Mammary epithelial cell (primary cell): ENCODE measurements at regions not wholly inside any gene's neighbourhood (a gene's known extent, or its start where the extent isn't known, plus 50 kb on each side); places are given as distances from the start of the nearest gene placed in this dataset.
A peak's percentile ranks its signal among the peaks of the same experiment; 100 is the strongest.

Source experiments
- CTCF ChIP-seq, 2 donors: IDR thresholded peaks in 1 of 2; conservative IDR thresholded peaks in 1 of 2; 2 replicates each; pipeline ENCODE4 v1.5.1; 2011 to 2012; ENCODE audit warnings: inconsistent platforms in 2 of 2, low read length in 2 of 2, mild to moderate bottlenecking in 2 of 2, control low read depth in 1 of 2, low read depth in 1 of 2; ENCODE audit not compliant: insufficient read depth in 1 of 2; ENCODE audit errors: extremely low read depth in 1 of 2
- EZH2 ChIP-seq: IDR thresholded peaks from 2 replicates; pipeline ENCODE4 v1.6.1; 2012; ENCODE audit warnings: low read length, inconsistent platforms, borderline replicate concordance

GRCh38 chr21:31566064-31566463, 93.4 kb upstream of the SOD1 start:
- TF ChIP-seq CTCF (conservative IDR thresholded peaks at IDR 0.05 in 1 of 2, IDR thresholded peaks at IDR 0.05 in 1 of 2; ENCODE audit: extremely low read depth in 1 of 2, insufficient read depth in 1 of 2, low read depth in 1 of 2, low read length in 2 of 2) (peak in 1 of 2 donors; percentile 12), EZH2 (no peak)
